Kasumi-1 (cell line): ENCODE measurements at regions not wholly inside any gene's neighbourhood (a gene's known extent, or its start where the extent isn't known, plus 50 kb on each side); places are given as distances from the start of the nearest gene placed in this dataset.
A peak's percentile ranks its signal among the peaks of the same experiment; 100 is the strongest.
"Not testable (repeated sequence)": the region's sequence is repeated elsewhere in the genome, so short reads cannot be mapped to it uniquely, and the experiment has no call there.

Experiments
- DNase-seq, 2 experiments: peaks; one replicate each; lab custom pipeline; 2025; lab: John Stamatoyannopoulos, UW

GRCh38 chr3:34109846-34110245 is 311.4 kb downstream of the PDCD6IP start:
- no peak for DNase-seq

- no peak for DNase-seq
These were observed 312.9 kb downstream of the PDCD6IP start for GRCh38 chr3:34111361-34111760.

DNA sequence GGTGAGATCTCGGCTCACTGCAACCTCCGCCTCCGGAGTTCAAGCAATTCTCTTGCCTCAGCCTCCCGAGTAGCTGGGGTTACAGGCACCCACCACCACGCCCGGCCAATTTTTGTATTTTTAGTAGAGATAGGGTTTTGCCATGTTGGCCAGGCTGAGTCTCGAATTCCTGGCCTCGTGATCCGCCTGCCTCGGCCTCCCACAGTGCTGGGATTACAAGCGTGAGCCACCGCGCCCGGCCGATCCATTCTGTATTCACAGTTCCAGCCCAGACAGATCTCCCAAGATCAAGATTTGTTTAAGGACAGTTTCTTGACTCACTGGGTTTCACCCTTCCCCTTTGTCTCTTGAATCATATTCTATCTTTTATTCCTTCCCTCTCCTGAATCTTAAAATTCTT is 313.8 kb downstream of the PDCD6IP start:
- not testable (repeated sequence) for DNase-seq

DNA sequence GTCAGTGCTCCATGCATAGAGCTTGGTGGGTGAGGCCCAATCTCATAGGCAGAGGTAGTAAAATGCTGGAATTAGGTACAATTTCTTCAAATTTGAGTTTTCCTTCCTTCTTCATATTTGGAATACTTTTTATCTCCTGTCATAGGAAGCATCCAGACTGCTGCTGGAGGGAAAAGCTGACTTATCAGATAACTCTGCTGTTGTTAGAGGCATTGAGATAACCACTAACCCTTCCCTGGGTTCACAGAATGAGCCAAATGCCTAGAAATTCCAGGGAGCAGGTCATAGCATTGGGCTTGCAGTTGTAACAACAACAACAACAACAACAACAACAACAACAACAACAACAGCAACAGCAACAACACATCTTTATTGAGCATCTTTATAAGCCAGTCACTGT is 332.7 kb downstream of the PDCD6IP start:
- DNase-seq: no peak

GRCh38 chr3:34132069-34132692 is 333.8 kb downstream of the PDCD6IP start:
- DNase-seq: peak; percentile 42 to 43

- DNase-seq: no peak
These were observed 341.1 kb downstream of the PDCD6IP start for GRCh38 chr3:34139566-34139965.

DNA sequence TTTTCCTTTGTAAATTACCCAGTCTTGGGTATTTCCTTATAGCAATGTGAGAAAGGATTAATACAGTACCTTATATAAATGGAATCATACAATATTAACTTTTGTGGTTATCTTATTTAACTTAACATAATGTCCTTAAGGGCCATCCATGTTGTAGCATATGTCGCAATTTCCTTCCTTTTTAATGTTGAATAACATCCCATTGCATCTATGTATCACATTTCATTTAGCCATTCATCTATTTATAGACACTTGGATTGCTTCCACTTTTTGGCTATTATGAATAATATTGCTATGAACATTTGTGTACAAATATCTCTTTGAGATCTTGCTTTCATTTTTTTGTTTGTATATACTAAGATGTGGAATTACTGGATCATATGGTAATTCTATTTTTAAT is 342.2 kb downstream of the PDCD6IP start:
- DNase-seq: peak; percentile 58 to 63

- no peak for DNase-seq
These were observed 343.5 kb downstream of the PDCD6IP start for GRCh38 chr3:34141841-34142337.

DNA sequence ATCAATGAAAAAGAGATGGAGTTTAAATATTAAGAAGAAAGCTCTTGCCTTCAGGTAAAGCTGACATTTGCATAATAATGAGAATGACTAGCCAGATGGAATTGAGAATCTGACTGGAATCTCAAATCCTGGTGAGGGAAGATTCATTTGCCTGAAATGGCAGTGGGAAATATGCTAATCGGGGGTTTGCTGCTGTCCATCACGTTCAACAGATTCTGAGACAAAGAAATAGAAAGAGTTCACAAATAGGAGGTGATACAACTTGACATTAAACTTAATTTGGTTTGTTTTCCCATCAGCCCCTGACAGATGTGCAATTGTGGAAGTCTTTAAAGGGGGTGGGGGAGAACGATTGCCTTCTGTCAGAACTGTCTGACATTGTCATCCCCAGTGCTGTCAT is 347.4 kb downstream of the PDCD6IP start:
- no peak for DNase-seq

- no peak for DNase-seq
These were observed 348.2 kb downstream of the PDCD6IP start for GRCh38 chr3:34146596-34146995.

DNA sequence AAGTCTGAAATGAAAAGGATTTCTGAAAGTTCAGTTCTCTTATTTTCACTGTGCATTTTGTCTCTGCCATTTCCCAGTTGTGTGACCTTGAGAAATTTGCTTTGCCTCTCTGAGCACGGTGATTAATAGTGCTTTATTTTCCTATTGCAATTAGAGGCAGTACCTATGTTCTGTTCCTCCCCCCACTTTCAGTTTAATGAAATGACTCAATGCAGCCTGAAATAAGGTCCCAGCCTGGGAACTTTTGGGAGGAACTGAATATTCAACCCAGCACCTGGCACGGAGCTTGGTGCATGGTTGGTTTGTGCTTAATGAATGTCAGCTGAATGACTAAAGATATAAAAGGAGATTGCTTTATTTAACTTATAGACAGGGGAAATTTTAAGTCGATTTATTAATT is 352.6 kb downstream of the PDCD6IP start:
- DNase-seq: no peak

DNA sequence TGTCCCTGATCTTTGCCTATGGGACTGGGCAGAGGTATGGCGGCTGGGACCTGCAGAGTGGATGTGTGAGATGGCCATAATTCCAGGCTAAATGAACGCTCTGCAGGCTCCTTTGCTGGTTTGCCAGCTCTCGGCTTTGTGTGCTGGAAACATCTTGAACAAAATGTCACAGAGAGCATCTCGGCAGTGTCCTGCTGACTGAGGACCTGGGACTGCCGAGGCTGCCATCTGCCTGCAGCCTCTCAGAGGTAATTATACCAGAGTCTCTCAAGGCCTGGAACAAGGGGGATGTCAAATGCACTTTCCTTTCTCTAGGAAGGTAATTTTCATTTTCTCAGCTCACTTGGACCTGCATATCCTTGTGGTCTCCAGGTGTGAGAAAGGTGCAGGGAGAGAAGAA is 354.2 kb downstream of the PDCD6IP start:
- no peak for DNase-seq

DNA sequence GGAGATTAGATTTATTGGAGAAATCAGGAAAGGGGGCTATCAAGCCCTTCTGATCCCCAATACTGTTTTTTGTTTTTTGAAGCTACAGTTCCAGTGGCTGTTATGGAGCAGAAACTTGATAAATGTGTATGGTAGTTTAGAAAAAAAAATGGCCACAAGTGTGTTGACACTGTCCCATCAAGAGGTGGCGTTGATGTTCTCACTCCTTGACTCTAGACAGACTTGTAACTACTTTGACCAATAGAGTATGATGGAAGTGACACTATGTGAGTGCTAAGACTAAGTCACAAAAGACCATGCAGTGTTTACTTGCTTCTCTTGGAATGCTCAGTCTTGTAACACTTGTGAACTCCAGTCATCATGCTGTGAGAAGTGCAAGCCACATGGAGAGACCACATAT is 356.7 kb downstream of the PDCD6IP start:
- DNase-seq: peak; percentile 14 to 30

- no peak for DNase-seq
These were observed 357.2 kb downstream of the PDCD6IP start for GRCh38 chr3:34155666-34156065.

- DNase-seq: no peak
These were observed 359.1 kb downstream of the PDCD6IP start for GRCh38 chr3:34157491-34157890.

GRCh38 chr3:34159613-34160420 is 361.4 kb downstream of the PDCD6IP start:
- no peak for DNase-seq

DNA sequence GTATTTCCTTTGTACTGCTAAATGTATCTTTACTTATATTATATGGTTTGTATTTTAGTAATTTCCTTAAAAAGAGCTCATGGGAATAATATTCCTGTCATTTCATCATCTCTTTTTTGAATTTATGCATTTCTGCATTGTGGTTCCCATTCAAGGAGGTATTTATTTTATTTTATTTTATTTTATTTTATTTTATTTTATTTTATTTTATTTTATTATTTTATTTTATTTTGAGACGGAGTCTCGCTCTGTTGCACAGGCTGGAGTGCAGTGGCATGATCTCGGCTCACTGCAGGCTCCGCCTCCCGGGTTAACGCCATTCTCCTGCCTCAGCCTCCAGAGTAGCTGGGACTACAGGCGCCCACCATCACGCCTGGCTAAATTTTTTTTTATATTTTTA is 371.2 kb downstream of the PDCD6IP start:
- DNase-seq: not testable (repeated sequence)

GRCh38 chr3:34174740-34175139 is 376.3 kb downstream of the PDCD6IP start:
- no peak for DNase-seq

DNA sequence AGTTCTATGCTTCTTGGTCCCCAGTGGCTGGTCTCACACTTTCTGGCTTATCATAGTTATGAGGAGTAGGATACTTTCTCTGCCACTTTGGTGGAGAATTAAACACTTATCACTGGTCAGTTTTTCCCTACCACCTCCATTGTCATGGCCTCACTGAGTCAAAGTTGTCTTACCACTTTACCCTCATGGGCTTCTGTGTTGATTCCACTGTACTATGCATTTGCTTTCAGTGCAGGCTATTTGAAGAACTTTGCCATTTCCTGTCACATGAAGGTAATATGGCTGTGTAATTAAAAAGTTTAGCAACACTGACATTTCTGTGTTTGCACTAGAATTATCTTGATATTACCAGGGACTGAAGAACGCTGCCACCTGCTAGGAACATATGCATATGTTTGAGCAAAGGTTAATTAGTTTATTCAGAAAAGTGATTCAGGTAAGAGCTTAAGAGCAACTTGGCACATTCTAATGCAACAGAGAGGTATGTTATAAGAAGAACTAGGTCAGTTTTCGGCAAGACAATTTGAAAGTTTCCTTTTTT is 377.3 kb downstream of the PDCD6IP start:
- DNase-seq: no peak

DNA sequence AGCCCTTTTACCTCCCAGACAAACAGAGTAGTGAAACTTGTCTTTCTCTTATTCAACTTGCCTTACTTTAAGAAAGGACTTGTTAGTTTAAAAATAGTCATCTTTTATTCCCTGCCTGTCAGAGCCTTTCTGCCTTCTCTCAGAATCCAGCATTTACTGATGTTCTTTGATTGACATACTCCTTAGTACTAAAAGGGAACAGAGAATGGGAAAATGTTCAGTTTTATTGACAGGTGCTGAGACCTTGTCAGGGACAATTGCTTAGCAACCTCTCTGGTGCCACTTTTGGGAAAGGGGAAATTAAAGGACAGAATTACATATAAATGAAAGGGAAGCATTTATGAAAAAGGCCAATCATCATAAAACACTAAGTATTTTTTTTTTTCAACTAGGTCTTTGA is 378.3 kb downstream of the PDCD6IP start:
- no peak for DNase-seq

GRCh38 chr3:34178415-34178814 is 380.0 kb downstream of the PDCD6IP start:
- no peak for DNase-seq

DNA sequence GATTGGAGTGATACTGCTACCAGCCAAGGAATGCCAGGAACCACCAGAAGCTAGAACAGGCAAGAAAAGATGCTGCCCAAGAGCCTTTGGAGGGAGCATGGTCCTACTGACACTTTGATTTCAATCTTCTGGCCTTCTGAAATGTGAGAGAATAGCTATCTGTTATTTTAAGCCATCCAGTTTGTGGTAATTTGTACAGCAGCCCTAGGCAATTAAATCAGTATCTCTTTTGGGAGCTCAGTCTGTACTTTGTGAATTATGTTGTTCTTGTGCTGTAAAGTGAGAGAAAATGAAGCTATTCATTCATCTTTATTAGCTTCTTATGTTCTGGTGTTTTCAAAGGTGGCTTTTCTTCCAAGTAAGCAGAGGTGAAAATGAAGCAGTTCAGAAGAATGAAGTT is 381.3 kb downstream of the PDCD6IP start:
- DNase-seq: no peak

- no peak for DNase-seq
These were observed 382.1 kb downstream of the PDCD6IP start for GRCh38 chr3:34180532-34180931.
